ENCODE measurements at regions not wholly inside any gene's neighbourhood (a gene's known extent, or its start where the extent isn't known, plus 50 kb on each side); places are given as distances from the start of the nearest gene placed in this dataset.

GRCh38 chr5:24068524-24068923 is 561.1 kb downstream of the PRDM9 start:
- no peak for TF ChIP-seq POLR2A (IDR thresholded peaks at IDR 0.05)
- TF ChIP-seq, protein P1, sequence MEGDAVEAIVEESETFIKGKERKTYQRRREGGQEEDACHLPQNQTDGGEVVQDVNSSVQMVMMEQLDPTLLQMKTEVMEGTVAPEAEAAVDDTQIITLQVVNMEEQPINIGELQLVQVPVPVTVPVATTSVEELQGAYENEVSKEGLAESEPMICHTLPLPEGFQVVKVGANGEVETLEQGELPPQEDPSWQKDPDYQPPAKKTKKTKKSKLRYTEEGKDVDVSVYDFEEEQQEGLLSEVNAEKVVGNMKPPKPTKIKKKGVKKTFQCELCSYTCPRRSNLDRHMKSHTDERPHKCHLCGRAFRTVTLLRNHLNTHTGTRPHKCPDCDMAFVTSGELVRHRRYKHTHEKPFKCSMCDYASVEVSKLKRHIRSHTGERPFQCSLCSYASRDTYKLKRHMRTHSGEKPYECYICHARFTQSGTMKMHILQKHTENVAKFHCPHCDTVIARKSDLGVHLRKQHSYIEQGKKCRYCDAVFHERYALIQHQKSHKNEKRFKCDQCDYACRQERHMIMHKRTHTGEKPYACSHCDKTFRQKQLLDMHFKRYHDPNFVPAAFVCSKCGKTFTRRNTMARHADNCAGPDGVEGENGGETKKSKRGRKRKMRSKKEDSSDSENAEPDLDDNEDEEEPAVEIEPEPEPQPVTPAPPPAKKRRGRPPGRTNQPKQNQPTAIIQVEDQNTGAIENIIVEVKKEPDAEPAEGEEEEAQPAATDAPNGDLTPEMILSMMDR (IDR thresholded peaks at IDR 0.05): no peak
- no peak for TF ChIP-seq POLR2AphosphoS5 (IDR thresholded peaks at IDR 0.05)
- TF ChIP-seq EP300 (IDR thresholded peaks at IDR 0.05): no peak
- no peak for ATAC-seq
- H3K27ac ChIP-seq: no peak overlapping the region
- WGBS, 2 donors (ENCODE audit: low coverage in 1 of 2): 75 to 83% methylated on average over 3 of the region's 3 CpGs
- H3K36me3 ChIP-seq: no peaks in the 10 kb centered on the region
- H3K27me3 ChIP-seq: no peaks in the 10 kb centered on the region
- no peak overlapping the region for H3K4me3 ChIP-seq
- no peaks in the 10 kb centered on the region for H3K9me3 ChIP-seq
- H3K4me1 ChIP-seq: no peaks in the 10 kb centered on the region

DNA sequence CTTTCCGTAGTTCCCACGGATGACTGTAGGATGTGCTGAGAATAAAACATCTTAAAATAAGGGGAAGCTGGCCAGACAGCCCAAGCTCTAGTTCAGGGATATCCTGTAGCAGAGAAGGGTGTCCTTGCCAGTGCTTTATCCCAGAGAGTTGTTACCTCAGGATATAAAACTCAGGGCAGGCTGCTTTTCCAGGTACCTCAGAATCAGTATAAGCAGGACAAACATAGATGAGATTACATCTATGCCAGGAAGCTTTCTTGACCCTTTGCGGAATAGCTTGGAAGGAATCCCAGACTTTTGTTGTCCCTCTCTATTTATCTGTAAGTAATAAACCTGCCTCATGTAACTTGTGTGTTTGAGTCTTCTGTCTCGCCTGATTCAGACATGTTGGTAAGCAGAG is 565.7 kb downstream of the PRDM9 start:
- H3K27ac ChIP-seq: no peak overlapping the region
- H3K36me3 ChIP-seq: no peaks in the 10 kb centered on the region
- H3K4me3 ChIP-seq: no peak overlapping the region
- no peak for ATAC-seq
- TF ChIP-seq EP300 (IDR thresholded peaks at IDR 0.05) (no peak), POLR2AphosphoS5 (IDR thresholded peaks at IDR 0.05) (no peak), POLR2A (IDR thresholded peaks at IDR 0.05) (no peak)
- TF ChIP-seq, protein P1 (IDR thresholded peaks at IDR 0.05): no peak
- H3K27me3 ChIP-seq: no peaks in the 10 kb centered on the region
- no peaks in the 10 kb centered on the region for H3K4me1 ChIP-seq
- 21 to 41% methylated on average over 4 of the region's 4 CpGs for WGBS, 2 donors (ENCODE audit: low coverage in 1 of 2)
- no peaks in the 10 kb centered on the region for H3K9me3 ChIP-seq

- no peak for ATAC-seq
- no peaks in the 10 kb centered on the region for H3K27me3 ChIP-seq
These were observed 564.7 kb downstream of the CDH10 start for GRCh38 chr5:24080046-24080445.

DNA sequence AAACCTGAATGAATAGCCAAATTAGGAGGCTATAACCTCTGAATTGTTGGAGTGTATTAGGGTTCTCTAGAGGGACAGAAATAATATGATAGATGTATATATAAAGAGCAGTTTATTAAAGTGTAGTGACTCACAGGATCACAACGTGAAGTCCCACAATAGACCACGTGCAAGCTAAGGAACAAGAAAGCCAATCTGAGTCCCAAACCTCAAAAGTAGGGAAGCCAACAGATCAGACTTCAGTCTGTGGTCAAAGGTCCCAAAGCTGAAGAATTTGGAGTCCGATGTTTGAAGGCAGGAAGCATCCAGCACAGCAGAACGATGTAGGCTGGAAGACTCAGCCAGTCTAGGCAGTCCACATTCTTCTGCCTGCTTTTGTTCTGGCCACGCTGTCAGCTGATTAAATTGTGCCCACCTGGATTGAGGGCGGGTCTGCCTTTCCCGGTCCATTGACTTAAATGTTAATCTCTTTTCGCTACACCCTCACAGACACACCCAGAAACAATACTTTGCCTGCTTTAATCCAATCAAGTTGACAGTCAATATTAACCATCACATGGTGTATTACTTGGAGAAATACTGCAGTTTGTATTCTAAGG is 550.6 kb downstream of the CDH10 start:
- TF ChIP-seq POLR2A (IDR thresholded peaks at IDR 0.05) (no peak), POLR2AphosphoS5 (IDR thresholded peaks at IDR 0.05) (no peak), EP300 (IDR thresholded peaks at IDR 0.05) (no peak)
- TF ChIP-seq, protein P1 (IDR thresholded peaks at IDR 0.05): no peak
- Histone ChIP-seq H3K4me3 (no peak overlapping the region), H3K27me3 (no peaks in the 10 kb centered on the region), H3K9me3 (no peaks in the 10 kb centered on the region), H3K27ac (no peak overlapping the region), H3K4me1 (no peaks in the 10 kb centered on the region), H3K36me3 (no peaks in the 10 kb centered on the region)
- ATAC-seq: no peak
- WGBS, 2 donors (ENCODE audit: low coverage in 1 of 2): 25 to 70% methylated on average over 1 to 8 of the region's 8 CpGs

More at GRCh38 chr5:24080046-24080445, 564.7 kb downstream of the CDH10 start:
- Histone ChIP-seq H3K9me3 (no peaks in the 10 kb centered on the region), H3K4me1 (no peaks in the 10 kb centered on the region), H3K27ac (no peak overlapping the region), H3K4me3 (no peak overlapping the region), H3K36me3 (no peaks in the 10 kb centered on the region)
- TF ChIP-seq, protein P1 (IDR thresholded peaks at IDR 0.05): no peak
- TF ChIP-seq POLR2AphosphoS5 (IDR thresholded peaks at IDR 0.05) (no peak), EP300 (IDR thresholded peaks at IDR 0.05) (no peak), POLR2A (IDR thresholded peaks at IDR 0.05) (no peak)
- WGBS, 2 donors (ENCODE audit: low coverage in 1 of 2): 32 to 38% methylated on average over 2 of the region's 2 CpGs

GRCh38 chr5:24102010-24102409 is 542.8 kb downstream of the CDH10 start:
- Histone ChIP-seq H3K4me1 (no peaks in the 10 kb centered on the region), H3K27ac (no peak overlapping the region), H3K4me3 (no peak overlapping the region), H3K9me3 (no peaks in the 10 kb centered on the region), H3K36me3 (no peaks in the 10 kb centered on the region), H3K27me3 (no peaks in the 10 kb centered on the region)
- no peak for ATAC-seq
- TF ChIP-seq POLR2A (IDR thresholded peaks at IDR 0.05): no peak
- no peak for TF ChIP-seq POLR2AphosphoS5 (IDR thresholded peaks at IDR 0.05)
- TF ChIP-seq, protein P1 (IDR thresholded peaks at IDR 0.05): no peak
- no peak for TF ChIP-seq EP300 (IDR thresholded peaks at IDR 0.05)
- 61 to 64% methylated on average over 2 of the region's 2 CpGs for WGBS, 2 donors (ENCODE audit: low coverage in 1 of 2)

Measured in gastroesophageal sphincter (tissue), 4 donors.